Nephron progenitor cell (in vitro differentiated cells): ENCODE measurements at regions not wholly inside any gene's neighbourhood (a gene's known extent, or its start where the extent isn't known, plus 50 kb on each side); places are given as distances from the start of the nearest gene placed in this dataset.

Source experiments
- DNase-seq: peaks from one replicate; pipeline ENCODE4 v3.0.0; 2021
- H3K27ac Mint-ChIP-seq: 2 replicates; pipeline ENCODE4 v1.8.0; 2021; ENCODE audit warnings: mild to moderate bottlenecking, moderate library complexity, mixed read lengths
- H3K27me3 Mint-ChIP-seq: 2 replicates; pipeline ENCODE4 v1.8.0; 2021; ENCODE audit warnings: mild to moderate bottlenecking, low read depth, mixed read lengths; ENCODE audit not compliant: poor library complexity
- H3K36me3 Mint-ChIP-seq: 2 replicates; pipeline ENCODE4 v1.8.0; 2021; ENCODE audit warnings: low read depth, mixed read lengths
- H3K4me1 Mint-ChIP-seq: 2 replicates; pipeline ENCODE4 v1.8.0; 2021; ENCODE audit warnings: mixed read lengths
- H3K4me3 Mint-ChIP-seq: 2 replicates; pipeline ENCODE4 v1.8.0; 2021; ENCODE audit warnings: mild to moderate bottlenecking, moderate library complexity, mixed read lengths
- H3K9me3 Mint-ChIP-seq: 2 replicates; pipeline ENCODE4 v1.8.0; 2021; ENCODE audit warnings: mild to moderate bottlenecking, moderate library complexity, mixed read lengths
- TF ChIP-seq, protein P1 (sequence below): fragments of 200-600 bp; sonication (generic); IDR thresholded peaks from 2 replicates; pipeline ENCODE4 v1.5.0; 2021; ENCODE audit warnings: antibody characterized with exemption

GRCh38 chr1:116461723-116462122, 88.7 kb downstream of the ATP1A1 start:
- DNase-seq, result no peak
- Mint-ChIP-seq H3K4me1 (peaks cover 37% of the 10 kb centered on the region), H3K27ac (no peak overlapping the region), H3K36me3 (no peaks in the 10 kb centered on the region), H3K9me3 (no peaks in the 10 kb centered on the region), H3K27me3 (peaks cover 4% of the 10 kb centered on the region), H3K4me3 (no peak overlapping the region)
- TF ChIP-seq, protein P1, sequence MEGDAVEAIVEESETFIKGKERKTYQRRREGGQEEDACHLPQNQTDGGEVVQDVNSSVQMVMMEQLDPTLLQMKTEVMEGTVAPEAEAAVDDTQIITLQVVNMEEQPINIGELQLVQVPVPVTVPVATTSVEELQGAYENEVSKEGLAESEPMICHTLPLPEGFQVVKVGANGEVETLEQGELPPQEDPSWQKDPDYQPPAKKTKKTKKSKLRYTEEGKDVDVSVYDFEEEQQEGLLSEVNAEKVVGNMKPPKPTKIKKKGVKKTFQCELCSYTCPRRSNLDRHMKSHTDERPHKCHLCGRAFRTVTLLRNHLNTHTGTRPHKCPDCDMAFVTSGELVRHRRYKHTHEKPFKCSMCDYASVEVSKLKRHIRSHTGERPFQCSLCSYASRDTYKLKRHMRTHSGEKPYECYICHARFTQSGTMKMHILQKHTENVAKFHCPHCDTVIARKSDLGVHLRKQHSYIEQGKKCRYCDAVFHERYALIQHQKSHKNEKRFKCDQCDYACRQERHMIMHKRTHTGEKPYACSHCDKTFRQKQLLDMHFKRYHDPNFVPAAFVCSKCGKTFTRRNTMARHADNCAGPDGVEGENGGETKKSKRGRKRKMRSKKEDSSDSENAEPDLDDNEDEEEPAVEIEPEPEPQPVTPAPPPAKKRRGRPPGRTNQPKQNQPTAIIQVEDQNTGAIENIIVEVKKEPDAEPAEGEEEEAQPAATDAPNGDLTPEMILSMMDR, result no peak

- Mint-ChIP-seq H3K9me3 (no peaks in the 10 kb centered on the region), H3K27ac (no peak overlapping the region), H3K4me1 (peaks cover 40% of the 10 kb centered on the region), H3K4me3 (no peak overlapping the region), H3K27me3 (peaks cover 4% of the 10 kb centered on the region), H3K36me3 (no peaks in the 10 kb centered on the region)
- DNase-seq, result no peak
- TF ChIP-seq, protein P1, result no peak
These were observed 89.7 kb downstream of the ATP1A1 start for GRCh38 chr1:116462722-116463121.

DNA sequence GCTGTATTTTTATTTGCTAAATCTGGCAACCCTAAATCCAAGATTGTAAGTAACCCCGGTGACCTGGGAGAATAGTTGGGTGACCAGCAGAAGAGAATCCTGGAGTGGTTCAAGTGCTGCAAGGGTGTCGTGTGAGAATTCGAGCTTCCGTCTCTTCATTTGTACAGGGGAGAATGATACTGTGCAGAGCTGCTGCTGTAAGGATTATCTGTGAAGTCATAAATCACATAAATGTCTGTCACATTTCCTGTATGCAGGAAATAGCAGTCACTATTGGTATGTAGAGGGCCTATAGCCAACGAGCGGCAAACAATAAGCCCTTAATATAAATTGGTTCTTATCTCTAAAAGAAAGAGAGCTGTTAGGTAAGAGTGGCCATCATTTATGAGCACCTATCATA, 90.7 kb downstream of the ATP1A1 start:
- peaks cover 4% of the 10 kb centered on the region for H3K27me3 Mint-ChIP-seq
- DNase-seq, result no peak
- TF ChIP-seq, protein P1, result no peak
- H3K4me3 Mint-ChIP-seq, result no peak overlapping the region
- H3K4me1 Mint-ChIP-seq, result peaks cover 30% of the 10 kb centered on the region
- no peaks in the 10 kb centered on the region for H3K9me3 Mint-ChIP-seq
- no peaks in the 10 kb centered on the region for H3K36me3 Mint-ChIP-seq
- H3K27ac Mint-ChIP-seq, result no peak overlapping the region
